ENCODE measurements at regions not wholly inside any gene's neighbourhood (a gene's known extent, or its start where the extent isn't known, plus 50 kb on each side); places are given as distances from the start of the nearest gene placed in this dataset.
A peak's percentile ranks its signal among the peaks of the same experiment; 100 is the strongest.
"Not testable (repeated sequence)": the region's sequence is repeated elsewhere in the genome, so short reads cannot be mapped to it uniquely, and the experiment has no call there.

- H3K9me3 ChIP-seq = no peaks in the 10 kb centered on the region
- DNase-seq (no peak), ATAC-seq (no peak)
- H3K27ac ChIP-seq = no peak overlapping the region
- H3K36me3 ChIP-seq = no peaks in the 10 kb centered on the region
- no peak for TF ChIP-seq CTCF (IDR thresholded peaks at IDR 0.05)
- H3K4me1 ChIP-seq = no peaks in the 10 kb centered on the region
- no peak overlapping the region for H3K4me3 ChIP-seq
- intact Hi-C loops (cut with DNase I) = no loop called here
- H3K27me3 ChIP-seq (ENCODE audit: low read depth) = no peaks in the 10 kb centered on the region
Measured at GRCh38 chr3:145696011-145696410, 465.0 kb downstream of the PLOD2 start.

GRCh38 chr3:145698250-145698649 lies 462.7 kb downstream of the PLOD2 start:
- H3K36me3 ChIP-seq = no peaks in the 10 kb centered on the region
- H3K9me3 ChIP-seq = no peaks in the 10 kb centered on the region
- H3K4me3 ChIP-seq = no peak overlapping the region
- DNase-seq (no peak), ATAC-seq (peak; percentile 19 to 47)
- intact Hi-C loops (cut with DNase I) = no loop called here
- TF ChIP-seq CTCF (IDR thresholded peaks at IDR 0.05) = no peak
- H3K4me1 ChIP-seq = no peaks in the 10 kb centered on the region
- no peak overlapping the region for H3K27ac ChIP-seq
- H3K27me3 ChIP-seq (ENCODE audit: low read depth) = no peaks in the 10 kb centered on the region

GRCh38 chr3:145698749-145699148 lies 462.2 kb downstream of the PLOD2 start:
- no peaks in the 10 kb centered on the region for H3K4me1 ChIP-seq
- ATAC-seq = no peak
- DNase-seq = no peak

GRCh38 chr3:145704020-145704419 lies 457.0 kb downstream of the PLOD2 start:
- ATAC-seq = no peak
- Histone ChIP-seq H3K9me3 (no peaks in the 10 kb centered on the region), H3K27ac (no peak overlapping the region), H3K36me3 (no peaks in the 10 kb centered on the region), H3K4me1 (no peaks in the 10 kb centered on the region), H3K27me3 (ENCODE audit: low read depth) (no peaks in the 10 kb centered on the region), H3K4me3 (no peak overlapping the region)
- TF ChIP-seq CTCF (IDR thresholded peaks at IDR 0.05) = no peak
- no peak for DNase-seq
- intact Hi-C loops (cut with DNase I) = no loop called here

More at GRCh38 chr3:145698749-145699148, 462.2 kb downstream of the PLOD2 start:
- Histone ChIP-seq H3K27ac (no peak overlapping the region), H3K4me3 (no peak overlapping the region), H3K9me3 (no peaks in the 10 kb centered on the region), H3K27me3 (ENCODE audit: low read depth) (no peaks in the 10 kb centered on the region), H3K36me3 (no peaks in the 10 kb centered on the region)
- intact Hi-C loops (cut with DNase I) = no loop called here
- no peak for TF ChIP-seq CTCF (IDR thresholded peaks at IDR 0.05)

GRCh38 chr3:145709779-145710178 lies 451.2 kb downstream of the PLOD2 start:
- ATAC-seq; H3K27ac ChIP-seq; H3K27me3 ChIP-seq (ENCODE audit: low read depth); intact Hi-C loops (cut with DNase I); H3K4me3 ChIP-seq; H3K36me3 ChIP-seq; H3K9me3 ChIP-seq; DNase-seq; H3K4me1 ChIP-seq: not testable (repeated sequence)

- DNase-seq (no peak), ATAC-seq (no peak)
- Histone ChIP-seq H3K9me3 (no peaks in the 10 kb centered on the region), H3K27me3 (ENCODE audit: low read depth) (no peaks in the 10 kb centered on the region), H3K36me3 (no peaks in the 10 kb centered on the region), H3K4me1 (no peaks in the 10 kb centered on the region), H3K4me3 (no peak overlapping the region), H3K27ac (no peak overlapping the region)
- intact Hi-C loops (cut with DNase I) = no loop called here
- TF ChIP-seq CTCF (IDR thresholded peaks at IDR 0.05) = no peak
Measured at GRCh38 chr3:145716519-145716918, 444.5 kb downstream of the PLOD2 start.

Data from lower lobe of right lung (tissue), 2 donors.